CD4-positive, CD25-positive, alpha-beta regulatory T cell (primary cell): ENCODE measurements at regions not wholly inside any gene's neighbourhood (a gene's known extent, or its start where the extent isn't known, plus 50 kb on each side); places are given as distances from the start of the nearest gene placed in this dataset.
"Not testable (repeated sequence)": the region's sequence is repeated elsewhere in the genome, so short reads cannot be mapped to it uniquely, and the experiment has no call there.

Experiments used
- ATAC-seq, 2 donors: fragments of 150-1000 bp; cut with Tn5 transposase; one replicate each; pipeline ENCODE4 v1.10.0; 2021; ENCODE audit warnings: low read depth in 2 of 2, moderate number of reproducible peaks in 2 of 2, moderate library complexity in 1 of 2
- DNase-seq, 3 donors: peaks; one replicate each; pipeline versions ENCODE4 v3.0.0 to v3.0.0-alpha.2; 2012 to 2022; ENCODE audit warnings: mixed read lengths in 1 of 3
- H3K27ac ChIP-seq: one replicate; pipeline ENCODE4 v1.7.0; 2013; ENCODE audit warnings: mild to moderate bottlenecking, low read length; ENCODE audit not compliant: insufficient read depth, poor library complexity, severe bottlenecking
- H3K27me3 ChIP-seq: one replicate; pipeline ENCODE4 v1.7.0; 2013; ENCODE audit warnings: low read length; ENCODE audit not compliant: control insufficient read depth, insufficient read depth
- H3K36me3 ChIP-seq: one replicate; pipeline ENCODE4 v1.7.0; 2013; ENCODE audit warnings: mild to moderate bottlenecking, low read length, moderate library complexity; ENCODE audit not compliant: control insufficient read depth, insufficient read depth
- H3K4me1 ChIP-seq: 2 replicates; pipeline ENCODE4 v1.7.0; 2013; ENCODE audit warnings: mild to moderate bottlenecking, low read length; ENCODE audit not compliant: insufficient read depth, control insufficient read depth, poor library complexity, severe bottlenecking
- H3K4me3 ChIP-seq: one replicate; pipeline ENCODE4 v1.7.0; 2013; ENCODE audit warnings: low read depth, mild to moderate bottlenecking, low read length, moderate library complexity
- H3K9me3 ChIP-seq, 2 experiments: 1 replicate in 1 of 2; 2 replicates in 1 of 2; pipeline ENCODE4 v1.7.0; 2013; ENCODE audit warnings: low read length in 2 of 2, mild to moderate bottlenecking in 1 of 2, moderate library complexity in 1 of 2; ENCODE audit not compliant: control insufficient read depth in 2 of 2
- H3K27ac Mint-ChIP-seq, 3 donors: one replicate each; pipeline ENCODE4 v1.8.0; 2020 to 2022; ENCODE audit warnings: mild to moderate bottlenecking in 3 of 3, mixed read lengths in 3 of 3, moderate library complexity in 2 of 3
- H3K27me3 Mint-ChIP-seq: one replicate; pipeline ENCODE4 v1.8.0; 2022; ENCODE audit warnings: mild to moderate bottlenecking, mixed read lengths
- H3K36me3 Mint-ChIP-seq: one replicate; pipeline ENCODE4 v1.8.0; 2020; ENCODE audit warnings: mixed read lengths
- H3K4me1 Mint-ChIP-seq, 4 donors: one replicate each; pipeline ENCODE4 v1.8.0; 2020 to 2022; ENCODE audit warnings: mixed read lengths in 4 of 4, mild to moderate bottlenecking in 1 of 4
- H3K4me3 Mint-ChIP-seq, 4 donors: one replicate each; pipeline ENCODE4 v1.8.0; 2020 to 2022; ENCODE audit warnings: mild to moderate bottlenecking in 4 of 4, mixed read lengths in 4 of 4, moderate library complexity in 3 of 4
- H3K9me3 Mint-ChIP-seq, 7 donors: one replicate each; pipeline ENCODE4 v1.8.0; 2020 to 2022; ENCODE audit warnings: mixed read lengths in 7 of 7, mild to moderate bottlenecking in 3 of 7, moderate library complexity in 2 of 7

DNA sequence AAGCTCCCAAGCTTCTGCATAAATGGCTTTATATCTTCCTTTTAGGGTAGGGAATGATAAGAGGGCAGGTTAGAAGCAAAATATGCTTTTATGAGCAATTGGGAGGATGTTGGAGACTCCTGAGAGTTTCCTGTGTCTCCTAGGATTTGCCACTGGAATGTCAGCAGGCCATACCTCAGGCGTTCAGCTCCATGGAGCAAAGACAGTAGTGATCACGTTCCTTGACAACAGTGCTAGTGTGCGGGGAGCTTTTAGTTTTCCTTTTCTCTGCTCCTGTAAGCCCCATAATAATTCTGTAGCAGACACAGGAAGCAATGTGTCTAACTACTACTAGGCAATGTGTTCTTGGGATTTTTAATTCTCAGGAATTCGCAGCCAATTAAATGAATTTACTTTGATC is 113.6 kb downstream of the SRGAP2 start:
- not testable (repeated sequence) for H3K27me3 Mint-ChIP-seq, H3K4me1 ChIP-seq, H3K27ac Mint-ChIP-seq, H3K4me3 Mint-ChIP-seq, H3K9me3 ChIP-seq, H3K27me3 ChIP-seq, H3K4me1 Mint-ChIP-seq, H3K4me3 ChIP-seq, H3K9me3 Mint-ChIP-seq, DNase-seq, H3K27ac ChIP-seq, H3K36me3 ChIP-seq, H3K36me3 Mint-ChIP-seq, ATAC-seq

DNA sequence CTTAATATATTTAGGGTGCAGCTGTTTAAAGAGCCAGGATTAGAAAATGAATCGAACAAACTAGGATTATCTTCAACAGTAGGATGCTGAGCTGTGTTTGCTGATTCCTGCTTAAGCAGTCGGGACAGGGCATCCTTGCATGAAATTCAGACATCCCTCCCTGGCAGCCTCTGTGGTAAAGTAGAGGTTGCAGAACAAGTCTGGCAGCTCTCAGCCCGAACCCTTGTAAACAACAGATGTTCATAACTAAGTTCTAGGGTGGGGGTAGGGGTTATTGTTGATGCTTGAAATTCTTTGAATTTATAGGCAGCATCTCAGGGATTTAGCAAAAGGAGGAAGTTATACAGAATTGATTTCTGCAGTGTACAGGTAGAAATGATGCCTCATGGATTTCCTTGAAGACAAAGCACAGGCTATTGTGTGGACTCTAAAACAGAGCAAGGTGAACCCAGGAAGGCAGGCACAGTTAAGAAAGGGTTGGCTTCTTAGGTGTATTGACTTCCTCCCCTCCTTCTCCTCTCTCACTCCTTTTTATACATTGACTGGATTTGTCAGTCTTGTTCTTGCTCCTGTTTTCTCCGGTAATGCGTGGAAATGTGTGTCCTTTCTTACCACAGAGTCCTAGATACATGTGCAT is 114.7 kb downstream of the SRGAP2 start:
- H3K27ac ChIP-seq, H3K4me1 Mint-ChIP-seq, H3K9me3 Mint-ChIP-seq, ATAC-seq, DNase-seq, H3K36me3 Mint-ChIP-seq, H3K36me3 ChIP-seq, H3K27me3 ChIP-seq, H3K4me3 ChIP-seq, H3K27me3 Mint-ChIP-seq, H3K4me3 Mint-ChIP-seq, H3K27ac Mint-ChIP-seq, H3K4me1 ChIP-seq, H3K9me3 ChIP-seq: not testable (repeated sequence)

DNA sequence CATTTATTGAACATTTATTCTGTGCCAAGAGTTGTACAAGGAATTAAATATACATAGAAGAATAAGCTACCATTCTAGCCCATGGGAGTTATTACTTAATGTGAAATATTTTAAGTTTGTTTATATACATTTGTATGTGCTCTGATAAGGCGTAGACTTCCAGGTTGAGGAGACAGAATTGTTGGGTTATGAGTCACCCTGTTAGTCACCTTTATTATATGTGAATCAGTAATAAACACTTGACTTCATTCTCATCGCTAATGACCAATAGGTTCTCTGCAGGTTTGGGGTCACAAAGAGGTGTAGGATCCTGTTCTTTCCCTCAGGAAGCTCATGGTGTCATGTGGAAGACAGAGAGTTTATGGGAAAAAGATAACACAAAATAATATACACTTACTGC is 116.9 kb downstream of the SRGAP2 start:
- H3K27ac Mint-ChIP-seq: not testable (repeated sequence)

DNA sequence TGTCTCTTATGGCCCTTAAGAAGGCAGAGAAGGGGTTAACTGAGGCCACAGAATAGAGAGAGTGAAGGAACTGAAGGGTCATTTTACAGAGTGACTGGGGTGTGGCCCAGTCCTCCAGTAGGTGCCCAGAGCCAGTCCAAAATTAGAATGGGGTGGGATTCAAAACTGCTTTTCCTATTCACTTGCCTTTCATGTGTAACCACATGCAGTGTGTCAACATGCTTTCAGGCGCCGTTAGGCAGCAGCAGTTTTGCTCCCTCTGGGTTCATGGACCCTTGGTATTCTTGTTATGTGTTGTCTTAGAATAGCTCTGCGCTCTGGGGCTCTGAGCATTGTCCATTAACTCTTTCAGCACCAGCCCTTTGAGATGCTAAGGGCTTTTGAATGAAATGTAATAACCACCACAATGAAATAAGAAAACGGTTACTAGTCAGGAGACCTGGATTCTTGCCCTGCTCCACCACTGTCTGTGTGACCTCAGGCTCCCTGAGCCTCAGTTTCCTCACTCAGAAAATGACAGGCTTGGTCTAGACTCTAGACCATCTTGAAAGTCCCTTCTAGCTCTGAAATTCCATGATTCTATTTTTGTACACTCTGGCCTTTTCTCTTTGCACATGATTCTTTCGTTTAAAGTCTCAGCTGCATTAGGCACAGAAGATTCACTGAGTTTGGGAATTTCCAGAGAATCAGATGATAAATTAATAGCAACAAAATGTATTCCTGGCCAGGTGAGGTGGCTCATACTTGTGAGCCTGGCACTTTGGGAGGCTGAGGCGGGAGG is 123.0 kb downstream of the SRGAP2 start:
- H3K4me1 Mint-ChIP-seq, H3K9me3 Mint-ChIP-seq, H3K36me3 ChIP-seq: not testable (repeated sequence)

More for the DNA sequence above, 116.9 kb downstream of the SRGAP2 start:
- H3K36me3 Mint-ChIP-seq, H3K27me3 Mint-ChIP-seq, H3K4me3 Mint-ChIP-seq, H3K9me3 Mint-ChIP-seq, DNase-seq, H3K27me3 ChIP-seq, ATAC-seq, H3K27ac ChIP-seq, H3K36me3 ChIP-seq, H3K4me1 ChIP-seq, H3K4me1 Mint-ChIP-seq, H3K4me3 ChIP-seq, H3K9me3 ChIP-seq: not testable (repeated sequence)

DNA sequence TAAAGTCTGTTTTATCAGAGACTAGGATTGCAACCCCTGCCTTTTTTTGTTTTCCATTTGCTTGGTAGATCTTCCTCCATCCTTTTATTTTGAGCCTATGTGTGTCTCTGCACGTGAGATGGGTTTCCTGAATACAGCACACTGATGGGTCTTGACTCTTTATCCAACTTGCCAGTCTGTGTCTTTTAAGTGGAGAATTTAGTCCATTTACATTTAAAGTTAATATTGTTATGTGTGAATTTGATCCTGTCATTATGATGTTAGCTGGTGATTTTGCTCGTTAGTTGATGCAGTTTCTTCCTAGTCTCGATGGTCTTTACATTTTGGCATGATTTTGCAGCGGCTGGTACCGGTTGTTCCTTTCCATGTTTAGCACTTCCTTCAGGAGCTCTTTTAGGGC is 128.3 kb downstream of the SRGAP2 start:
- not testable (repeated sequence) for H3K27me3 ChIP-seq, H3K4me3 ChIP-seq, H3K4me1 ChIP-seq, ATAC-seq, H3K36me3 ChIP-seq, H3K9me3 ChIP-seq, H3K4me3 Mint-ChIP-seq, H3K36me3 Mint-ChIP-seq, H3K4me1 Mint-ChIP-seq, H3K27ac Mint-ChIP-seq, DNase-seq, H3K27me3 Mint-ChIP-seq, H3K9me3 Mint-ChIP-seq, H3K27ac ChIP-seq

More for the DNA sequence above, 123.0 kb downstream of the SRGAP2 start:
- H3K9me3 ChIP-seq, ATAC-seq, H3K4me3 Mint-ChIP-seq, H3K36me3 Mint-ChIP-seq, H3K4me1 ChIP-seq, H3K27me3 Mint-ChIP-seq, H3K4me3 ChIP-seq, H3K27ac Mint-ChIP-seq, H3K27ac ChIP-seq, H3K27me3 ChIP-seq, DNase-seq: not testable (repeated sequence)

DNA sequence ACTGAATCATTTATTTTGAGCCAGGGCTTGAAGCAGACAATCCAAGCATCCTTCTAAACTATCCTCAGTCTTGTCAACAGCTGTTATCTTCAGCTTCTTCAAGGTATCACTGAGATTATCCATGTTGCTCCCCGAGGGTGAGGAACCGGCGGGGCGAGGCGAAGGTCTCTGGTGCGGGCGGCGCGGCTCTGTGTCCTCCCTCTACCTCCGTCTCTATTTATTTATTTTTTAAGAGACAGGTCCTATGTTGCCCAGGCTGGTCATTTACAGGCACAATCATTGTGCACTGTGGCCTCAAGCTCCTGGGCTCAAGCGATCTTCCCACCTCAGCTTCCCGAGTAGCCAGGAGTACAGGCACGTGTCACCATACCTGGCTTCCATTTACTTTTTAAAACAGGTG is 130.0 kb downstream of the SRGAP2 start:
- not testable (repeated sequence) for H3K27me3 ChIP-seq, H3K27me3 Mint-ChIP-seq, ATAC-seq, H3K4me3 Mint-ChIP-seq, H3K4me3 ChIP-seq, H3K9me3 ChIP-seq, H3K27ac Mint-ChIP-seq, H3K36me3 Mint-ChIP-seq, H3K4me1 Mint-ChIP-seq, H3K4me1 ChIP-seq, DNase-seq, H3K27ac ChIP-seq, H3K9me3 Mint-ChIP-seq, H3K36me3 ChIP-seq

DNA sequence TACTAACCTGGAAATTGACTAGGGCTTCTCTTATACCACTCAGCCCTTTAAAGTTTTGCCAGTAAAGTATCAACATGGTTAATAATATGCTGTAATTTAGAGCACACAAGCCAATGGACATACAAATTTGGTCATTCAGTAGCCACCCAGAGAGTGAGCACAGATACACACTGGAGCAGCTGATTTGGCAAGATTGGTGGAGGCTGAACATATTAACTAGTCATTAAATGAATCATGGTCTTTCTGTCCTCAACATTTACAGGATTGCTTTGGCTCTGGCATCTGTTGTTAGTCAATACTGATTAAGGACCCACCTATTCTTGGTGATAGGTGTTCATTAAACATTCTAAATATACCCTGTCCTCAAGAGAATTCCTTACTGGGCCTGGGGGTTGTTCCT is 130.6 kb downstream of the SRGAP2 start:
- not testable (repeated sequence) for H3K9me3 Mint-ChIP-seq, H3K27ac Mint-ChIP-seq, H3K4me1 ChIP-seq, DNase-seq, H3K27me3 Mint-ChIP-seq, H3K4me3 Mint-ChIP-seq, H3K27ac ChIP-seq, H3K36me3 Mint-ChIP-seq, H3K9me3 ChIP-seq, H3K36me3 ChIP-seq, H3K4me3 ChIP-seq, H3K4me1 Mint-ChIP-seq, ATAC-seq, H3K27me3 ChIP-seq

DNA sequence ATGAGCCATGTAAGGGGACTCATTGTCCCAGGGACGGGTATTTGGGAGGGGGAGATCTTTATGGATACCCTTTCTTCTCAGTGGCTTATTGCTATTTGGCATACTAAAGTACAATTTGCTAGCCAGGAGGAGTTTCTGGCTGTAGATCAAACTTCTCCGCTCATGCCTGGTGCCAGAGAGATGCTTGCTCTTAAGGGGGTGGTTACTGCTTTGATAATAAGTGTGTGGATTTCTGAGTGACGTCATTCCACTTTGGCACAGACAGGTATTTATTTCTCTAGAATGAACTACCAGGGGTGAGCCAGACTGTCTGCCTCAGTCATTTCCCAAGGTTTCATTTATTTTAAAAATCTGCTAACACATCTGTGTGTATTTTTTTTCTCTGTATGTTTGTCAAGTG is 131.1 kb downstream of the SRGAP2 start:
- not testable (repeated sequence) for H3K4me1 ChIP-seq, DNase-seq, H3K4me3 ChIP-seq, H3K4me1 Mint-ChIP-seq, ATAC-seq, H3K4me3 Mint-ChIP-seq, H3K9me3 ChIP-seq, H3K27ac ChIP-seq, H3K36me3 ChIP-seq, H3K36me3 Mint-ChIP-seq, H3K9me3 Mint-ChIP-seq, H3K27ac Mint-ChIP-seq, H3K27me3 Mint-ChIP-seq, H3K27me3 ChIP-seq
